Stomach (tissue), 8 donors: ENCODE measurements at regions not wholly inside any gene's neighbourhood (a gene's known extent, or its start where the extent isn't known, plus 50 kb on each side); places are given as distances from the start of the nearest gene placed in this dataset.

ENCODE experiments used
- DNase-seq, 2 donors: peaks; one replicate each; pipeline versions ENCODE4 v3.0.0 to v3.0.0-alpha.2; 2013 to 2019
- H3K27ac ChIP-seq, 5 donors: fragments of 200-600 bp in 4 of 5; sonication (generic) in 4 of 5; one replicate each; pipeline ENCODE4 v1.5.1; 2013 to 2019; ENCODE audit warnings: mild to moderate bottlenecking in 1 of 5, moderate library complexity in 1 of 5
- H3K27me3 ChIP-seq, 3 donors: fragments of 200-600 bp; sonication (generic); one replicate each; pipeline ENCODE4 v1.5.1; 2017 to 2019; ENCODE audit warnings: mixed run types in 1 of 3
- H3K36me3 ChIP-seq, 4 donors: fragments of 200-600 bp; sonication (generic); 1 replicate in 3 of 4; 2 replicates in 1 of 4; pipeline ENCODE4 v1.5.1; 2016 to 2019
- H3K4me1 ChIP-seq, 4 donors: fragments of 200-600 bp; sonication (generic); one replicate each; pipeline ENCODE4 v1.5.1; 2016 to 2019
- H3K4me3 ChIP-seq, 4 donors: fragments of 200-600 bp; sonication (generic) in 3 of 4; one replicate each; pipeline ENCODE4 v1.5.1; 2016 to 2019; ENCODE audit warnings: mild to moderate bottlenecking in 1 of 4
- H3K9me3 ChIP-seq, 4 donors: fragments of 200-600 bp; sonication (generic); one replicate each; pipeline ENCODE4 v1.5.1; 2016 to 2019
- EP300 ChIP-seq: sonication (generic); formaldehyde crosslinking; IDR thresholded peaks from one replicate; pipeline ENCODE4 v1.6.1; 2017; ENCODE audit warnings: antibody characterized with exemption
- POLR2A ChIP-seq, 4 donors: fragments of 450-650 bp; IDR thresholded peaks; one replicate each; pipeline ENCODE4 v1.6.1; 2016; ENCODE audit warnings: antibody characterized with exemption in 4 of 4, control low read depth in 2 of 4, mild to moderate bottlenecking in 1 of 4, moderate library complexity in 1 of 4
- POLR2AphosphoS5 ChIP-seq, 3 donors: sonication (generic); formaldehyde crosslinking; IDR thresholded peaks; one replicate each; pipeline ENCODE4 v1.6.1; 2016; ENCODE audit warnings: antibody characterized with exemption in 3 of 3
- WGBS, 5 donors: extraction: QIAGEN DNeasy Blood & Tissue Kit in 3 of 5; methylation state at CpG; one replicate each; pipeline versions ENCODE4 v1.1.5 to v1.1.7; 2013 to 2018; 5-methylcytosine and 5-hydroxymethylcytosine counted together
- intact Hi-C: fragments of 100-400 bp; cut with DNase I; formaldehyde crosslinking; loops from one replicate; pipeline ENCODE4 v1.15.1; 2023; ENCODE audit warnings: low total_unique reads
- TF ChIP-seq, protein P1 (sequence below), 7 experiments: fragments of 450-650 bp in 4 of 7; fragments of 200-600 bp in 3 of 7; sonication (generic) in 3 of 7; IDR thresholded peaks; one replicate each; pipeline ENCODE4 v1.5.1; 2016 to 2019; ENCODE audit warnings: antibody characterized with exemption in 7 of 7, control low read depth in 2 of 7, mild to moderate bottlenecking in 1 of 7
- donor health status: healthy with polysubstance abuse.
- donor health status: Bipolar disorder and iron deficiency.
- donor health status: healthy.

DNA sequence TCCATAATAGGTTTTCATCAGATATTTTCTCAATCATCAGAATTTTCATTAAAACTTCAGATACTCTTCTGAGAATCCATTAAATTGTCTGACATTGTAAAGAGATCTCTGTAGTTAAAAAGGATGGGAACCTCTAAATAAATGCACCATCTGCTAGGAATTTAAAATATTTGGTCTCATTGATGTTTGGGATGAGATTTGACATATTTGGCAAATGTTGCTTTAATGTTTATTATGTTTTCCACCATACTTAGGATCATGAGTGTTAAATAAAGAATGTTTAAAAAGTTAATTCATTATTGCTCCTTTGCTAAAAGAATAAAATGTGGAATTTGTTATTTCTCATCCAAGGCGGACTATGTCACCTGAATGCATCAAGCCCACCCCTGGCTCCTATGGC is 85.5 kb upstream of the VANGL1 start:
- WGBS, 5 donors, result 81 to 100% (median 97%) methylated on average over 1 of the region's 1 CpG

DNA sequence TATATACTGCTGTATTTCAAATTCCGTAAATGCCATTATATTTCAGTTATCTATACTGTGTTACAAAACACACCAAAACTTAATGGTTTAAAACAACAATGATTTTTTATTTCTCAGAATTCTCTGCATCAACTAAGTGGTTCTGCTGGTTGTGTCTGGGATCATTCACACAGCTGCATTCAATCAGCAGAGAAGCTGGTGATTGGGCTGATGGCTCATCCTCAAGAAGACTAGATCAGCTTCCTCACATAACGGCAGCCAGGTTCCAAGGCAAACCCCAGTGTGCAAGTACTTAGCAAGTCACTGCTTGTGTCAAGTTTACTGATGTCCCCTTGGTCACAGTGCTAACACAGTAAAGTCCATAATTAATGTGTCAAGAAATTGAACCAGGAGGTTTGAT is 86.3 kb upstream of the VANGL1 start:
- Histone ChIP-seq H3K36me3 (no peaks in the 10 kb centered on the region), H3K27ac (no peak overlapping the region), H3K4me1 (no peaks in the 10 kb centered on the region), H3K9me3 (no peaks in the 10 kb centered on the region), H3K27me3 (peaks cover 0 to 3% (median 0%) of the 10 kb centered on the region in 3 donors), H3K4me3 (no peak overlapping the region)
- DNase-seq, result no peak
- 14 to 57% (median 32%) methylated on average over 2 of the region's 2 CpGs for WGBS, 5 donors
- intact Hi-C loops, result no loop called here
- TF ChIP-seq POLR2A (IDR thresholded peaks at IDR 0.05) (no peak), EP300 (no peak), POLR2AphosphoS5 (IDR thresholded peaks at IDR 0.05) (no peak)
- TF ChIP-seq, protein P1, sequence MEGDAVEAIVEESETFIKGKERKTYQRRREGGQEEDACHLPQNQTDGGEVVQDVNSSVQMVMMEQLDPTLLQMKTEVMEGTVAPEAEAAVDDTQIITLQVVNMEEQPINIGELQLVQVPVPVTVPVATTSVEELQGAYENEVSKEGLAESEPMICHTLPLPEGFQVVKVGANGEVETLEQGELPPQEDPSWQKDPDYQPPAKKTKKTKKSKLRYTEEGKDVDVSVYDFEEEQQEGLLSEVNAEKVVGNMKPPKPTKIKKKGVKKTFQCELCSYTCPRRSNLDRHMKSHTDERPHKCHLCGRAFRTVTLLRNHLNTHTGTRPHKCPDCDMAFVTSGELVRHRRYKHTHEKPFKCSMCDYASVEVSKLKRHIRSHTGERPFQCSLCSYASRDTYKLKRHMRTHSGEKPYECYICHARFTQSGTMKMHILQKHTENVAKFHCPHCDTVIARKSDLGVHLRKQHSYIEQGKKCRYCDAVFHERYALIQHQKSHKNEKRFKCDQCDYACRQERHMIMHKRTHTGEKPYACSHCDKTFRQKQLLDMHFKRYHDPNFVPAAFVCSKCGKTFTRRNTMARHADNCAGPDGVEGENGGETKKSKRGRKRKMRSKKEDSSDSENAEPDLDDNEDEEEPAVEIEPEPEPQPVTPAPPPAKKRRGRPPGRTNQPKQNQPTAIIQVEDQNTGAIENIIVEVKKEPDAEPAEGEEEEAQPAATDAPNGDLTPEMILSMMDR (IDR thresholded peaks at IDR 0.05), result no peak

More for the DNA sequence above, 85.5 kb upstream of the VANGL1 start:
- Histone ChIP-seq H3K27ac (no peak overlapping the region), H3K9me3 (no peaks in the 10 kb centered on the region), H3K4me3 (no peak overlapping the region), H3K36me3 (no peaks in the 10 kb centered on the region), H3K4me1 (no peaks in the 10 kb centered on the region), H3K27me3 (peaks cover 0 to 6% (median 0%) of the 10 kb centered on the region in 3 donors)
- no peak for DNase-seq
- intact Hi-C loops, result no loop called here
- TF ChIP-seq EP300 (no peak), POLR2AphosphoS5 (IDR thresholded peaks at IDR 0.05) (no peak), POLR2A (IDR thresholded peaks at IDR 0.05) (no peak)
- TF ChIP-seq, protein P1 (IDR thresholded peaks at IDR 0.05), result no peak

DNA sequence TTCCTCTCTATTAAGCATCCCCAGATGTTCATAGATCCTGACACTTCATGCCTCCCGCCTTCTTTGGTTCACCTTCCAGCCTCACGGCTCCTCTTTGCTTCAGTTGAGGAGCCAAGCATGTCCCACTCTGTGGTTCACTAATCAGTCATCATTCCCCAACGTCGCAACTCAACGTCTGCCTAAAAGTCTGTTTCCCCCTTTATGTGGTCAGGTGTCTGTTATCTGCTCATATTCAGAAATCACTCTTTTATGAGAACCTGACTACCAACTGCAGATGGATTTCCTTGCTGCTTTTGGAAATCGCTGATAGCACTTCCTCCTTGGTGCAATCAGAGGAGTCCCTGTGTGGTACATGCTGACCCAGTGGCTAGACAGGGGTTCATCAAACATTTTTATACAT is 94.1 kb upstream of the VANGL1 start:
- Histone ChIP-seq H3K9me3 (no peaks in the 10 kb centered on the region), H3K27ac (no peak overlapping the region), H3K4me3 (no peak overlapping the region), H3K27me3 (no peaks in the 10 kb centered on the region), H3K4me1 (peaks cover 0 to 10% (median 4%) of the 10 kb centered on the region in 4 donors), H3K36me3 (no peaks in the 10 kb centered on the region)
- TF ChIP-seq EP300 (no peak), POLR2AphosphoS5 (IDR thresholded peaks at IDR 0.05) (no peak), POLR2A (IDR thresholded peaks at IDR 0.05) (no peak)
- TF ChIP-seq, protein P1 (IDR thresholded peaks at IDR 0.05), result no peak
- DNase-seq, result no peak
- WGBS, 5 donors, result 66 to 69% (median 67%) methylated on average over 6 of the region's 6 CpGs
- intact Hi-C loops, result no loop called here

DNA sequence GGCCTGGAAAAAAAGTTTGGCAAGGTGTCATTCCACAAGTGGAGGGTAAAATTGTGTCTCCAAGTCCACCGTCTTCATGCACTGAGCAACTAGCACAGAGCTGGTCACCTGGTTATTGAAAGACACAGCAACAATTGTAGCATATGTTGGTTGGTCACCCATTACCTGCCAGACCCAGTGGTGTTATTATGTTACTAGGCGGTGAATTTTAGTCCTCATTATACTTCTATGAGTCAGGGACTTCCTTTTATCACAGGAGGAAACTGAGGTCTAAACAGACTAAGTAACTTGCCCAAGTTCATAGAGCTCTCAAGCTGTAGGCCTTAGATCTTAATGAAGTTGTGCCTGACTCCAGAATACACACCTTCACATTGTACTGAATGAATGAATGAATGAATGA is 94.9 kb upstream of the VANGL1 start:
- Histone ChIP-seq H3K27me3 (no peaks in the 10 kb centered on the region), H3K4me3 (no peak overlapping the region), H3K27ac (no peak overlapping the region), H3K9me3 (no peaks in the 10 kb centered on the region), H3K4me1 (peaks cover 0 to 10% (median 4%) of the 10 kb centered on the region in 4 donors), H3K36me3 (no peaks in the 10 kb centered on the region)
- TF ChIP-seq EP300 (no peak), POLR2AphosphoS5 (IDR thresholded peaks at IDR 0.05) (no peak), POLR2A (IDR thresholded peaks at IDR 0.05) (no peak)
- TF ChIP-seq, protein P1 (IDR thresholded peaks at IDR 0.05), result no peak
- 88 to 98% (median 95%) methylated on average over 2 of the region's 2 CpGs for WGBS, 5 donors
- no peak for DNase-seq
- intact Hi-C loops, result no loop called here
